ENCODE measurements at regions not wholly inside any gene's neighbourhood (a gene's known extent, or its start where the extent isn't known, plus 50 kb on each side); places are given as distances from the start of the nearest gene placed in this dataset.

DNA sequence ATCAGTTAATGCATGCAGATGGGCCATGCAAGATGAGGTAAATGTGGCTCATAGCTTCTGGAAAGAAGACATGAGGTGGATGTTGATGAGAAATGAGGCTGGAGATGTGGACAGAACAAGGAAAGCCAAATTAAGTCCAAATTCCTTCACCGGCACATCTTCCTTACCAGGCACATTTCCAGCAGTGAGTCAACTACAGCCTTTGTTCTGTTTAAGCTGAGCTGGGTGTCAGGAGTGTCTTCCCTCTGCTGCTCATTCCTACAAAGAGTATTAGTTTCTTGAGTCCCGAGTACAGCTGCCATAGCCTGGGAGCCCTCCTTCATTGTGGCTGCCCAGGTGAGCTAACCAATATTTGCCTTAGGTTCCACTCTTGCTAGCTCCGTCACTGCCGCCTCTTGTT is 945.0 kb downstream of the SLC4A3 start:
- TF ChIP-seq, protein P1, sequence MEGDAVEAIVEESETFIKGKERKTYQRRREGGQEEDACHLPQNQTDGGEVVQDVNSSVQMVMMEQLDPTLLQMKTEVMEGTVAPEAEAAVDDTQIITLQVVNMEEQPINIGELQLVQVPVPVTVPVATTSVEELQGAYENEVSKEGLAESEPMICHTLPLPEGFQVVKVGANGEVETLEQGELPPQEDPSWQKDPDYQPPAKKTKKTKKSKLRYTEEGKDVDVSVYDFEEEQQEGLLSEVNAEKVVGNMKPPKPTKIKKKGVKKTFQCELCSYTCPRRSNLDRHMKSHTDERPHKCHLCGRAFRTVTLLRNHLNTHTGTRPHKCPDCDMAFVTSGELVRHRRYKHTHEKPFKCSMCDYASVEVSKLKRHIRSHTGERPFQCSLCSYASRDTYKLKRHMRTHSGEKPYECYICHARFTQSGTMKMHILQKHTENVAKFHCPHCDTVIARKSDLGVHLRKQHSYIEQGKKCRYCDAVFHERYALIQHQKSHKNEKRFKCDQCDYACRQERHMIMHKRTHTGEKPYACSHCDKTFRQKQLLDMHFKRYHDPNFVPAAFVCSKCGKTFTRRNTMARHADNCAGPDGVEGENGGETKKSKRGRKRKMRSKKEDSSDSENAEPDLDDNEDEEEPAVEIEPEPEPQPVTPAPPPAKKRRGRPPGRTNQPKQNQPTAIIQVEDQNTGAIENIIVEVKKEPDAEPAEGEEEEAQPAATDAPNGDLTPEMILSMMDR (IDR thresholded peaks at IDR 0.05) = no peak
- TF ChIP-seq EP300 (IDR thresholded peaks at IDR 0.05) = no peak
